ENCODE measurements at regions not wholly inside any gene's neighbourhood (a gene's known extent, or its start where the extent isn't known, plus 50 kb on each side); places are given as distances from the start of the nearest gene placed in this dataset.

- intact Hi-C loops (cut with DNase I; ENCODE audit: low total_unique reads), result no loop called here
- in situ Hi-C loops (cut with MboI; ENCODE audit: low sequenced_read_pairs in 4 of 4), result no loop called here
- no peak for DNase-seq
- TF ChIP-seq POLR2A (IDR thresholded peaks at IDR 0.05) (no peak), CTCF (IDR thresholded peaks at IDR 0.05 in 4 of 5, conservative IDR thresholded peaks at IDR 0.05 in 1 of 5) (no peak)
- no peak overlapping the region for H3K27ac ChIP-seq
- no peaks in the 10 kb centered on the region for H3K27me3 ChIP-seq
- no peaks in the 10 kb centered on the region for H3K9me3 ChIP-seq
- no peak for ATAC-seq
- H3K36me3 ChIP-seq, result no peaks in the 10 kb centered on the region
- H3K4me3 ChIP-seq, result no peak overlapping the region
- no peaks in the 10 kb centered on the region for H3K4me1 ChIP-seq
These were observed 80.9 kb upstream of the SHH start for GRCh38 chr7:155893176-155893575.

GRCh38 chr7:155889636-155890511 is 77.6 kb upstream of the SHH start:
- in situ Hi-C loops (cut with MboI; ENCODE audit: low sequenced_read_pairs in 4 of 4), result no loop called here

GRCh38 chr7:155887174-155887525 is 74.9 kb upstream of the SHH start:
- TF ChIP-seq POLR2A (IDR thresholded peaks at IDR 0.05) (no peak), CTCF (IDR thresholded peaks at IDR 0.05 in 4 of 5, conservative IDR thresholded peaks at IDR 0.05 in 1 of 5) (no peak)
- no peak for DNase-seq

More at GRCh38 chr7:155889636-155890511, 77.6 kb upstream of the SHH start:
- intact Hi-C loops (cut with DNase I; ENCODE audit: low total_unique reads), result no loop called here
- Histone ChIP-seq H3K36me3 (no peaks in the 10 kb centered on the region), H3K4me1 (no peaks in the 10 kb centered on the region), H3K27ac (no peak overlapping the region), H3K4me3 (no peak overlapping the region), H3K9me3 (no peaks in the 10 kb centered on the region), H3K27me3 (no peaks in the 10 kb centered on the region)
- no peak for TF ChIP-seq POLR2A (IDR thresholded peaks at IDR 0.05)
- no peak for TF ChIP-seq CTCF (IDR thresholded peaks at IDR 0.05 in 4 of 5, conservative IDR thresholded peaks at IDR 0.05 in 1 of 5)
- ATAC-seq, result no peak
- no peak for DNase-seq

DNA sequence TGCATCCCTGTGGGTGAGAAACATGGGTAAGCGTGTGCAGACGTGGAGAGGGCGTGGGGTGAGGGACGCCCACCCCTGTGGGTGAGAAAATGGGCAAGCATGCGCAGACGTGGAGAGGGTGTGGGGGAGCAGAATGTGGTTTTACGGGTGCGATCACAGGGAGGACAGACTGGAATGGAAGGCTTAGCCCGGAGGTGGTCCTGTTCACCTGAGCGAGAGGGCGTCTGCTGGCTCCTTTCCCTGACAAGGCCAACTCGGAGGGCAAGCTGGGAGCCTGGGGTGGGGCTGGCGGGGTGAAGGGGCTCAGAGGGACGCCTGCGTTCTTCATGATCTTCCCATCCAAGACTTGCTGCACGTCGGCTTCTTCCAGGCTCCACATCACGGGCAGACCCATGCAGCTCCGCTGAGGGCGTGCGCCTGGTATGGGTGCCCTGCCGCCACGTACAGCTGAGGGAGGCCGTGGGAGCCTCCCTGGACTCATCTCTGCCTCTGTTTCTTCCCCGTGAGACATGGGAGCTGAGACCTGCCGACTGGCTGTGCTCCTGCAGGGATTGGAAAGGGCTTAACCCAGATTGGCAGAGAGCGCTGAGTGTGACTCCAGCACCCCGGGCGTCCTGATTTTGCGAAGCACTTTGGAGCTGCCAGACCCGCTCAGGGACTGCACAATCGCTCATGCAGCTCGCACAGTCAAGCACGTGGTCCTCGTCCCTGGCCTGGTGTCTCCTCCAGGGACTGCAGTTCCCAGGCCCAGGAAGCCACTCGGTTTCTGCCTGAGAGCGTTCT is 74.3 kb upstream of the SHH start:
- intact Hi-C loops (cut with DNase I; ENCODE audit: low total_unique reads) (no loop called here), in situ Hi-C loops (cut with MboI; ENCODE audit: low sequenced_read_pairs in 4 of 4) (no loop called here)
- Histone ChIP-seq H3K27ac (no peak overlapping the region), H3K4me3 (no peak overlapping the region), H3K9me3 (no peaks in the 10 kb centered on the region), H3K36me3 (no peaks in the 10 kb centered on the region), H3K4me1 (no peaks in the 10 kb centered on the region), H3K27me3 (no peaks in the 10 kb centered on the region)
- TF ChIP-seq POLR2A (IDR thresholded peaks at IDR 0.05) (no peak), CTCF (IDR thresholded peaks at IDR 0.05 in 4 of 5, conservative IDR thresholded peaks at IDR 0.05 in 1 of 5) (no peak)
- DNase-seq, result no peak
- no peak for ATAC-seq

More at GRCh38 chr7:155887174-155887525, 74.9 kb upstream of the SHH start:
- in situ Hi-C loops (cut with MboI; ENCODE audit: low sequenced_read_pairs in 4 of 4), result no loop called here
- H3K27me3 ChIP-seq, result no peaks in the 10 kb centered on the region
- no peak overlapping the region for H3K4me3 ChIP-seq
- intact Hi-C loops (cut with DNase I; ENCODE audit: low total_unique reads), result no loop called here
- no peaks in the 10 kb centered on the region for H3K4me1 ChIP-seq
- H3K27ac ChIP-seq, result no peak overlapping the region
- H3K9me3 ChIP-seq, result no peaks in the 10 kb centered on the region
- H3K36me3 ChIP-seq, result no peaks in the 10 kb centered on the region
- no peak for ATAC-seq

All from gastrocnemius medialis (tissue), 4 donors.